Type B pancreatic cell (in vitro differentiated cells): ENCODE measurements at regions not wholly inside any gene's neighbourhood (a gene's known extent, or its start where the extent isn't known, plus 50 kb on each side); places are given as distances from the start of the nearest gene placed in this dataset.

Source experiments
- DNase-seq: peaks from one replicate; pipeline ENCODE4 v3.0.0; 2021; ENCODE audit warnings: mixed read lengths; ENCODE audit not compliant: unreplicated experiment; ENCODE audit errors: extremely low spot score
- H3K27ac Mint-ChIP-seq: 2 replicates; pipeline ENCODE4 v1.8.0; 2021; ENCODE audit warnings: mild to moderate bottlenecking, mixed read lengths
- H3K27me3 Mint-ChIP-seq: 2 replicates; pipeline ENCODE4 v1.8.0; 2021; ENCODE audit warnings: mixed read lengths
- H3K36me3 Mint-ChIP-seq: 2 replicates; pipeline ENCODE4 v1.8.0; 2021; ENCODE audit warnings: mixed read lengths
- H3K4me1 Mint-ChIP-seq: one replicate; pipeline ENCODE4 v1.8.0; 2021; ENCODE audit warnings: mixed read lengths; ENCODE audit not compliant: unreplicated experiment
- H3K4me3 Mint-ChIP-seq: 2 replicates; pipeline ENCODE4 v1.8.0; 2021; ENCODE audit warnings: mild to moderate bottlenecking, mixed read lengths
- H3K9me3 Mint-ChIP-seq: 2 replicates; pipeline ENCODE4 v1.8.0; 2021; ENCODE audit warnings: mixed read lengths
- TF ChIP-seq, protein P1 (sequence below): fragments of 200-600 bp; sonication (generic); conservative IDR thresholded peaks from 2 replicates; pipeline ENCODE4 v1.5.0; 2021; ENCODE audit warnings: antibody characterized with exemption, mild to moderate bottlenecking

DNA sequence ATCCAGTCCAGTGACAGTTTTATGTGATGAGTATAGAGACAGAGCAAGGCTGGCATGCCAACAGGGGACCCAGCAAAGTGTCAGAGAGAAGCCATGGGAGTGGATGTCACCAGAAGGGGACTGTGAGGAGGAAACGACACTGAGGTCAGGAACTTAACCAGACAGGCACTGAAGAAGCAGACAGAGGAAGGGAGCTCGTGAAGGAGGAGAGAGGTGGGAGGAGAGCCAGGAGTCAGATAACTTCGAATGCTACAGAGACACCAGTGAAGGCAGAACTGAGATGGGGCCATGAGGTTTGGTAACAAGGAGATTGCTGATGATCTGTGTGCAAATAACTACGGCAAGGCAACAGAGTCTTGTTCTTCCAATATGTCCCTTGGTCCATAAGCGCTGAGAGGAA is 211.1 kb upstream of the FOXA2 start:
- TF ChIP-seq, protein P1, sequence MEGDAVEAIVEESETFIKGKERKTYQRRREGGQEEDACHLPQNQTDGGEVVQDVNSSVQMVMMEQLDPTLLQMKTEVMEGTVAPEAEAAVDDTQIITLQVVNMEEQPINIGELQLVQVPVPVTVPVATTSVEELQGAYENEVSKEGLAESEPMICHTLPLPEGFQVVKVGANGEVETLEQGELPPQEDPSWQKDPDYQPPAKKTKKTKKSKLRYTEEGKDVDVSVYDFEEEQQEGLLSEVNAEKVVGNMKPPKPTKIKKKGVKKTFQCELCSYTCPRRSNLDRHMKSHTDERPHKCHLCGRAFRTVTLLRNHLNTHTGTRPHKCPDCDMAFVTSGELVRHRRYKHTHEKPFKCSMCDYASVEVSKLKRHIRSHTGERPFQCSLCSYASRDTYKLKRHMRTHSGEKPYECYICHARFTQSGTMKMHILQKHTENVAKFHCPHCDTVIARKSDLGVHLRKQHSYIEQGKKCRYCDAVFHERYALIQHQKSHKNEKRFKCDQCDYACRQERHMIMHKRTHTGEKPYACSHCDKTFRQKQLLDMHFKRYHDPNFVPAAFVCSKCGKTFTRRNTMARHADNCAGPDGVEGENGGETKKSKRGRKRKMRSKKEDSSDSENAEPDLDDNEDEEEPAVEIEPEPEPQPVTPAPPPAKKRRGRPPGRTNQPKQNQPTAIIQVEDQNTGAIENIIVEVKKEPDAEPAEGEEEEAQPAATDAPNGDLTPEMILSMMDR, result no peak
- H3K4me1 Mint-ChIP-seq, result peaks cover 23% of the 10 kb centered on the region
- peaks cover 54% of the 10 kb centered on the region for H3K27me3 Mint-ChIP-seq
- H3K36me3 Mint-ChIP-seq, result no peaks in the 10 kb centered on the region
- no peak for DNase-seq
- H3K4me3 Mint-ChIP-seq, result no peak overlapping the region
- peaks cover 5% of the 10 kb centered on the region for H3K9me3 Mint-ChIP-seq
- no peak overlapping the region for H3K27ac Mint-ChIP-seq

DNA sequence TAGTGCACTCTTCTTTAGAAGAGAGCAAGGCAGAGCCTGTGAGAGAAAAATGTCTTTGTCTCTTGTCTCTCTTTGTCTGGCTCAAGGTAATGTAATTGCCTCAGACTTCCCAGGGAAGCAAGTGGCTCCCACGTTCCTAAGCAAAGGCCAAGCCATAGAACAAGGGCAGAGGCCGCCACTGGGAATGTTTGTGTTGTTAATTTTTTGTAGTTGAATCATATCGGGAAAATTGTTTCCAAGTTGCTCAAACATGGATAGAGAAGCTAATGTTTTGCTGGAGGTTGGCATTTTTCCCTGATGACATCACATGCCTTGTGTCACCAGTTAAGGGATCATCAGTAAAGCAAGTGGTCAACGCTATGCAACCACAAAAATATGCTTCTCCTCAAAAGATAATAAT is 211.5 kb upstream of the FOXA2 start:
- Mint-ChIP-seq H3K4me3 (no peak overlapping the region), H3K27me3 (peaks cover 53% of the 10 kb centered on the region), H3K9me3 (peaks cover 5% of the 10 kb centered on the region), H3K4me1 (peaks cover 25% of the 10 kb centered on the region), H3K27ac (no peak overlapping the region), H3K36me3 (no peaks in the 10 kb centered on the region)
- TF ChIP-seq, protein P1, result no peak
- no peak for DNase-seq

DNA sequence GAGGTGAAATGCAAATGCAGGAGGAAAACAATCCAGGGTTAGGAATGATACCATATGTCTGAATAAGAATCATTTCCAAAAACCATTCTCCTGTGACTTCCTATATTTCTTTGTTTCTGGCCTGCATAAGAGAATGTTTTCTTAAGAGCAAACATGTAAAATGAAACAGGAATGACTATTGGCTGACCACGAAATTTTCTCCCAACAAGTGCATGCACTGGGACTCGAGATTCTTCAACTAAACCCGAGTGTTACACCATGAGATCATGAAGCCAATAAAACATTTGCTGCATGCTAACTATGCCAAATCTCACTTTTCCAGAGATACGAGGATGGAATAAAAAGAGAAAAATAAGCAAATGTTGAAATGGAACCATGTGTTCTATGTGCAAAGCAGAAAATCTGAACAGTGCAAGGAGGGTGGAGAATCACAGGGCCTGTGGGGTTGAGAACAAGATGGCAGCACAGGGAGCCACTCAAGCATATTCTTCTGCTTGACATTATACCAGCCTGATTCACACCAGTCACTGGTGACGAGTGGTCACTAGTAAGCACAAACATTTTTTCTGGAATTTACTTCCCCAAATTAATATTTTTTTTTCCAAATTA is 212.2 kb upstream of the FOXA2 start:
- Mint-ChIP-seq H3K36me3 (no peaks in the 10 kb centered on the region), H3K9me3 (peaks cover 5% of the 10 kb centered on the region), H3K4me3 (no peak overlapping the region), H3K27ac (no peak overlapping the region), H3K4me1 (peaks cover 32% of the 10 kb centered on the region), H3K27me3 (peaks cover 53% of the 10 kb centered on the region)
- TF ChIP-seq, protein P1, result no peak
- DNase-seq, result no peak

DNA sequence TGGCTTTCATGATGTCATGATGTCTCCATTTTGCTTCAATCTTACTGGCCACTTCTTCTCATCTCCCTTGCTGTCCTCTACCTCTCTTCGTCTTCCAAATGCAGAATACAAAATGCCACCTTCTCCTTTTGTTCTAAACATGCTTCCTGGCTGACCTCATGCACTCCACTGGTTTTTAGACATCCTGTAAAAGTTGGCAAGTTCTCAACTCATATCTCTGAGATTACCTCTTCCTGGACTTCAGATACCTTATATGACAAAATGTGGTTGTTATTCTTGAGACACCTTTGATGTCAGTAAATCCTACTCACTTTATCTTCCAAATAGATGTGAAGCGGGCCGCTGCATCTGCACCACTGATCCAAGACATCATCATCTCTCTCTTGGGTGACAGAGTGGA is 212.7 kb upstream of the FOXA2 start:
- Mint-ChIP-seq H3K4me3 (no peak overlapping the region), H3K36me3 (no peaks in the 10 kb centered on the region), H3K9me3 (peaks cover 5% of the 10 kb centered on the region), H3K4me1 (peaks cover 37% of the 10 kb centered on the region), H3K27me3 (peaks cover 54% of the 10 kb centered on the region), H3K27ac (no peak overlapping the region)
- DNase-seq, result no peak
- TF ChIP-seq, protein P1, result no peak

DNA sequence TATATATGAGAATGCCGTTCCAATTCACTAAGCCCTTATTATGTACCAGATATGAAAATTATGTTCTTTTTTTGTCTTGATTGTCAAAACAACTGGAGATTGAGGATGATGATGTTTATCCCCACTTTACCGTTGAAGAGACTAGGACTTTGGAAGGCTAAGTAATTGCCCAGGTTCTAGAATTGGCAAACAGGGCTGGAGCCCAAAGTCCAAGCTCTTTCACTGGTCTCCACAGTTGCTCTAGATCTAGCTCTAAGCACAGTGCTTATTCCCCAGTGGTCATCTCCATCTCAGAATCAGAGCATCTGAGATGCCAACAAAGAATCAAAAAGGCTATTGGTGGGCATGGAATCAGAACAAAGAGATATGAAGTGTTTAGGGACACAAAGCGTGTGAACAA is 215.3 kb upstream of the FOXA2 start:
- no peak overlapping the region for H3K4me3 Mint-ChIP-seq
- peaks cover 33% of the 10 kb centered on the region for H3K4me1 Mint-ChIP-seq
- H3K36me3 Mint-ChIP-seq, result no peaks in the 10 kb centered on the region
- peaks cover under 1% of the 10 kb centered on the region for H3K9me3 Mint-ChIP-seq
- no peak for DNase-seq
- H3K27me3 Mint-ChIP-seq, result peaks cover 54% of the 10 kb centered on the region
- TF ChIP-seq, protein P1, result no peak
- no peak overlapping the region for H3K27ac Mint-ChIP-seq

- H3K27ac Mint-ChIP-seq, result no peak overlapping the region
Observed at GRCh38 chr20:22800129-22800528, 215.8 kb upstream of the FOXA2 start.

More at GRCh38 chr20:22800129-22800528, 215.8 kb upstream of the FOXA2 start:
- TF ChIP-seq, protein P1, result no peak
- Mint-ChIP-seq H3K4me3 (no peak overlapping the region), H3K4me1 (peaks cover 33% of the 10 kb centered on the region), H3K36me3 (no peaks in the 10 kb centered on the region), H3K27me3 (peaks cover 54% of the 10 kb centered on the region), H3K9me3 (no peaks in the 10 kb centered on the region)
- no peak for DNase-seq
